Neural crest cell (in vitro differentiated cells): ENCODE measurements at regions not wholly inside any gene's neighbourhood (a gene's known extent, or its start where the extent isn't known, plus 50 kb on each side); places are given as distances from the start of the nearest gene placed in this dataset.

ENCODE experiments used
- DNase-seq: peaks from one replicate; pipeline ENCODE4 v3.0.0; 2021; ENCODE audit warnings: low read depth, mixed read lengths, low spot score
- H3K27ac Mint-ChIP-seq: one replicate; pipeline ENCODE4 v1.8.0; 2021; ENCODE audit warnings: mild to moderate bottlenecking, mixed read lengths; ENCODE audit not compliant: unreplicated experiment
- H3K27me3 Mint-ChIP-seq: 2 replicates; pipeline ENCODE4 v1.8.0; 2021; ENCODE audit warnings: low read depth, mild to moderate bottlenecking, mixed read lengths
- H3K36me3 Mint-ChIP-seq: 2 replicates; pipeline ENCODE4 v1.8.0; 2021; ENCODE audit warnings: low read depth, mild to moderate bottlenecking, mixed read lengths
- H3K4me1 Mint-ChIP-seq: 2 replicates; pipeline ENCODE4 v1.8.0; 2021; ENCODE audit warnings: mixed read lengths
- H3K4me3 Mint-ChIP-seq: one replicate; pipeline ENCODE4 v1.8.0; 2021; ENCODE audit warnings: mild to moderate bottlenecking, mixed read lengths
- H3K9me3 Mint-ChIP-seq: 2 replicates; pipeline ENCODE4 v1.8.0; 2021; ENCODE audit warnings: mixed read lengths
- TF ChIP-seq, protein P1 (sequence below): fragments of 200-600 bp; sonication (generic); conservative IDR thresholded peaks from 2 replicates; pipeline ENCODE4 v1.5.0; 2021; ENCODE audit warnings: antibody characterized with exemption, mild to moderate bottlenecking

GRCh38 chr21:41650526-41651145 lies 116.2 kb downstream of the RIPK4 start:
- Mint-ChIP-seq H3K4me3 (no peak overlapping the region), H3K36me3 (no peaks in the 10 kb centered on the region), H3K9me3 (peaks cover 7% of the 10 kb centered on the region), H3K27ac (no peak overlapping the region), H3K27me3 (no peaks in the 10 kb centered on the region), H3K4me1 (no peaks in the 10 kb centered on the region)
- no peak for DNase-seq
- TF ChIP-seq, protein P1, sequence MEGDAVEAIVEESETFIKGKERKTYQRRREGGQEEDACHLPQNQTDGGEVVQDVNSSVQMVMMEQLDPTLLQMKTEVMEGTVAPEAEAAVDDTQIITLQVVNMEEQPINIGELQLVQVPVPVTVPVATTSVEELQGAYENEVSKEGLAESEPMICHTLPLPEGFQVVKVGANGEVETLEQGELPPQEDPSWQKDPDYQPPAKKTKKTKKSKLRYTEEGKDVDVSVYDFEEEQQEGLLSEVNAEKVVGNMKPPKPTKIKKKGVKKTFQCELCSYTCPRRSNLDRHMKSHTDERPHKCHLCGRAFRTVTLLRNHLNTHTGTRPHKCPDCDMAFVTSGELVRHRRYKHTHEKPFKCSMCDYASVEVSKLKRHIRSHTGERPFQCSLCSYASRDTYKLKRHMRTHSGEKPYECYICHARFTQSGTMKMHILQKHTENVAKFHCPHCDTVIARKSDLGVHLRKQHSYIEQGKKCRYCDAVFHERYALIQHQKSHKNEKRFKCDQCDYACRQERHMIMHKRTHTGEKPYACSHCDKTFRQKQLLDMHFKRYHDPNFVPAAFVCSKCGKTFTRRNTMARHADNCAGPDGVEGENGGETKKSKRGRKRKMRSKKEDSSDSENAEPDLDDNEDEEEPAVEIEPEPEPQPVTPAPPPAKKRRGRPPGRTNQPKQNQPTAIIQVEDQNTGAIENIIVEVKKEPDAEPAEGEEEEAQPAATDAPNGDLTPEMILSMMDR: no peak

GRCh38 chr21:41648591-41649031 lies 118.2 kb downstream of the RIPK4 start:
- no peak overlapping the region for H3K27ac Mint-ChIP-seq
- TF ChIP-seq, protein P1: no peak
- no peak for DNase-seq
- no peaks in the 10 kb centered on the region for H3K36me3 Mint-ChIP-seq
- H3K27me3 Mint-ChIP-seq: no peaks in the 10 kb centered on the region
- no peak overlapping the region for H3K4me3 Mint-ChIP-seq
- H3K4me1 Mint-ChIP-seq: no peaks in the 10 kb centered on the region
- H3K9me3 Mint-ChIP-seq: no peaks in the 10 kb centered on the region

- Mint-ChIP-seq H3K4me3 (no peak overlapping the region), H3K27ac (no peak overlapping the region), H3K27me3 (no peaks in the 10 kb centered on the region), H3K36me3 (no peaks in the 10 kb centered on the region), H3K9me3 (no peaks in the 10 kb centered on the region), H3K4me1 (no peaks in the 10 kb centered on the region)
- DNase-seq: no peak
- TF ChIP-seq, protein P1: no peak
Measured at GRCh38 chr21:41647806-41648561, 118.9 kb downstream of the RIPK4 start.

- H3K4me3 Mint-ChIP-seq: no peak overlapping the region
- H3K36me3 Mint-ChIP-seq: no peaks in the 10 kb centered on the region
- no peaks in the 10 kb centered on the region for H3K27me3 Mint-ChIP-seq
- peaks cover 21% of the 10 kb centered on the region for H3K4me1 Mint-ChIP-seq
- DNase-seq: no peak
- TF ChIP-seq, protein P1: no peak
- no peak overlapping the region for H3K27ac Mint-ChIP-seq
- H3K9me3 Mint-ChIP-seq: no peaks in the 10 kb centered on the region
Measured at GRCh38 chr21:41643246-41643966, 123.4 kb downstream of the RIPK4 start.

GRCh38 chr21:41641821-41642701 lies 124.8 kb downstream of the RIPK4 start:
- Mint-ChIP-seq H3K27me3 (no peaks in the 10 kb centered on the region), H3K27ac (peak overlapping the region; percentile 57), H3K4me3 (no peak overlapping the region), H3K4me1 (peaks cover 21% of the 10 kb centered on the region), H3K36me3 (no peaks in the 10 kb centered on the region), H3K9me3 (no peaks in the 10 kb centered on the region)
- TF ChIP-seq, protein P1: no peak
- no peak for DNase-seq
